Panc1 (cell line): ENCODE measurements at regions not wholly inside any gene's neighbourhood (a gene's known extent, or its start where the extent isn't known, plus 50 kb on each side); places are given as distances from the start of the nearest gene placed in this dataset.

ENCODE experiments used
- CTCF ChIP-seq: fragments of 450-650 bp; IDR thresholded peaks from 2 replicates; pipeline ENCODE4 v1.5.1; 2017; ENCODE audit warnings: mild to moderate bottlenecking
- POLR2AphosphoS5 ChIP-seq: IDR thresholded peaks from 2 replicates; pipeline ENCODE4 v1.6.1; 2012; ENCODE audit warnings: mild to moderate bottlenecking, low read depth, low read length, moderate library complexity
- REST ChIP-seq, 2 experiments: IDR thresholded peaks; 2 replicates each; pipeline ENCODE4 v1.6.1; 2011 to 2012; ENCODE audit warnings: low read depth in 2 of 2, control low read depth in 1 of 2, low read length in 1 of 2, mild to moderate bottlenecking in 1 of 2, moderate library complexity in 1 of 2; ENCODE audit not compliant: insufficient read depth in 1 of 2
- TCF7L2 ChIP-seq: IDR thresholded peaks from 2 replicates; pipeline ENCODE4 v1.6.1; 2011; ENCODE audit warnings: mild to moderate bottlenecking, low read depth, low read length, inconsistent platforms

GRCh38 chr2:107384422-107384821 lies 442.3 kb upstream of the RGPD4 start:
- TF ChIP-seq POLR2AphosphoS5 (no peak), CTCF (no peak), REST (IDR thresholded peaks at IDR 0.05; ENCODE audit: insufficient read depth in 1 of 2, low read depth in 2 of 2, low read length in 1 of 2) (no peak), TCF7L2 (no peak)
